ENCODE measurements at regions not wholly inside any gene's neighbourhood (a gene's known extent, or its start where the extent isn't known, plus 50 kb on each side); places are given as distances from the start of the nearest gene placed in this dataset.

GRCh38 chr11:128262463-128263345, 324.7 kb downstream of the ETS1 start:
- H3K79me2 ChIP-seq (ENCODE audit: control insufficient read depth, low read length), result peaks cover 29% of the 10 kb centered on the region
- H3K27ac ChIP-seq (ENCODE audit: low read depth, low read length), result peak overlapping the region; percentile 88
- H3K4me1 ChIP-seq (ENCODE audit: control insufficient read depth, low read length), result peaks cover 80% of the 10 kb centered on the region
- H3K36me3 ChIP-seq (ENCODE audit: control insufficient read depth, low read length), result peaks cover 3% of the 10 kb centered on the region
- no peaks in the 10 kb centered on the region for H3K9me2 ChIP-seq (replicated peaks; ENCODE audit: control insufficient read depth, low read length)
- no peaks in the 10 kb centered on the region for H4K20me1 ChIP-seq (ENCODE audit: control insufficient read depth, insufficient read depth, low read depth, low read length)
- TF ChIP-seq CTCF (IDR thresholded peaks at IDR 0.05; ENCODE audit: low read depth, low read length, poor library complexity, severe bottlenecking) (no peak), EZH2phosphoT487 (IDR thresholded peaks at IDR 0.05; ENCODE audit: borderline replicate concordance, low read length) (no peak)
- peaks cover 3% of the 10 kb centered on the region; the same call in 1 of the 2 replicates for H3K9me3 ChIP-seq (ENCODE audit: control insufficient read depth, insufficient read depth, low read length)
- no peaks in the 10 kb centered on the region for H3K27me3 ChIP-seq (ENCODE audit: control insufficient read depth, low read length)
- peak overlapping the region; percentile 79 for H3K4me3 ChIP-seq (ENCODE audit: low read length)
- peaks cover 22% of the 10 kb centered on the region for H3F3A ChIP-seq (ENCODE audit: control insufficient read depth, insufficient read depth)
- H3K4me2 ChIP-seq (ENCODE audit: low read length), result peak overlapping the region; percentile 73

GRCh38 chr11:128261011-128261421, 326.3 kb downstream of the ETS1 start:
- H3K9me2 ChIP-seq (replicated peaks; ENCODE audit: control insufficient read depth, low read length), result no peaks in the 10 kb centered on the region
- peak overlapping the region; percentile 73 for H3K4me2 ChIP-seq (ENCODE audit: low read length)
- peaks cover 4% of the 10 kb centered on the region for H3K36me3 ChIP-seq (ENCODE audit: control insufficient read depth, low read length)
- peaks cover 4% of the 10 kb centered on the region for H3K9me3 ChIP-seq (ENCODE audit: control insufficient read depth, insufficient read depth, low read length)
- H3F3A ChIP-seq (ENCODE audit: control insufficient read depth, insufficient read depth), result peaks cover 19% of the 10 kb centered on the region
- H3K27ac ChIP-seq (ENCODE audit: low read depth, low read length), result peak overlapping the region; percentile 88
- H3K4me1 ChIP-seq (ENCODE audit: control insufficient read depth, low read length), result peaks cover 84% of the 10 kb centered on the region
- H3K79me2 ChIP-seq (ENCODE audit: control insufficient read depth, low read length), result peaks cover 25% of the 10 kb centered on the region
- peak overlapping the region; percentile 79 for H3K4me3 ChIP-seq (ENCODE audit: low read length)
- H3K27me3 ChIP-seq (ENCODE audit: control insufficient read depth, low read length), result no peaks in the 10 kb centered on the region
- H4K20me1 ChIP-seq (ENCODE audit: control insufficient read depth, insufficient read depth, low read depth, low read length), result no peaks in the 10 kb centered on the region
- TF ChIP-seq CTCF (IDR thresholded peaks at IDR 0.05; ENCODE audit: low read depth, low read length, poor library complexity, severe bottlenecking) (no peak), EZH2phosphoT487 (IDR thresholded peaks at IDR 0.05; ENCODE audit: borderline replicate concordance, low read length) (no peak)

- Histone ChIP-seq H3K4me2 (ENCODE audit: low read length) (peak overlapping the region; percentile 73), H3K79me2 (ENCODE audit: control insufficient read depth, low read length) (peaks cover 25% of the 10 kb centered on the region), H3K36me3 (ENCODE audit: control insufficient read depth, low read length) (peaks cover 4% of the 10 kb centered on the region), H3K9me2 (replicated peaks; ENCODE audit: control insufficient read depth, low read length) (no peaks in the 10 kb centered on the region), H3K4me1 (ENCODE audit: control insufficient read depth, low read length) (peaks cover 81% of the 10 kb centered on the region), H3F3A (ENCODE audit: control insufficient read depth, insufficient read depth) (peaks cover 19% of the 10 kb centered on the region), H4K20me1 (ENCODE audit: control insufficient read depth, insufficient read depth, low read depth, low read length) (no peaks in the 10 kb centered on the region), H3K4me3 (ENCODE audit: low read length) (peak overlapping the region; percentile 79), H3K27ac (ENCODE audit: low read depth, low read length) (peak overlapping the region; percentile 88), H3K27me3 (ENCODE audit: control insufficient read depth, low read length) (no peaks in the 10 kb centered on the region), H3K9me3 (ENCODE audit: control insufficient read depth, insufficient read depth, low read length) (peaks cover 4% of the 10 kb centered on the region)
- TF ChIP-seq EZH2phosphoT487 (IDR thresholded peaks at IDR 0.05; ENCODE audit: borderline replicate concordance, low read length) (no peak), CTCF (IDR thresholded peaks at IDR 0.05; ENCODE audit: low read depth, low read length, poor library complexity, severe bottlenecking) (no peak)
These were observed 327.0 kb downstream of the ETS1 start for GRCh38 chr11:128260398-128260797.

All from DOHH2 (cell line).